ENCODE measurements at regions not wholly inside any gene's neighbourhood (a gene's known extent, or its start where the extent isn't known, plus 50 kb on each side); places are given as distances from the start of the nearest gene placed in this dataset.
"Not testable (repeated sequence)": the region's sequence is repeated elsewhere in the genome, so short reads cannot be mapped to it uniquely, and the experiment has no call there.

DNA sequence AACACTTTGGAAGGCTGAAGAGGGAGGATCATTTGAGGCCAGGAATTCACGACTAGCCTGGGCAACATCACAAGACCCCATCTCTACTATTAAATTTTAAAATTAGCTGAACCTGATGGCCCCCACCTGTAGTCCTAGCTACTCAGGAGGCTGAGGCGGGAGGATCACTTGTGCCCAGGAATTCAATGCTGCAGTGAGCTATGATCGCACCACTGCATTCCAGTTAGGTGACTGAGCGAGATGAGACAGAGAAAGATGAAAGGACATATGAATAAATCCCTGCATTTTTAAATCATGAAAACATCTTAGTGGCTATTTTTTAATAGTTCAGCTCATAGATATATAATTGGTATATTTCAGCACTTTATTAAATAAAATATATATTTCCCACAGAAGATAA, 93.8 kb downstream of the GPR63 start:
- Mint-ChIP-seq H3K4me1 (peaks cover 0 to 2% (median 0%) of the 10 kb centered on the region in 4 donors), H3K27ac (no peak overlapping the region), H3K27me3 (peaks cover 2 to 11% (median 4%) of the 10 kb centered on the region in 5 donors), H3K9me3 (no peaks in the 10 kb centered on the region), H3K36me3 (no peaks in the 10 kb centered on the region), H3K4me3 (no peak overlapping the region)
- ATAC-seq (no peak), DNase-seq (no peak)
- POLR2A ChIA-PET: no interaction called here

DNA sequence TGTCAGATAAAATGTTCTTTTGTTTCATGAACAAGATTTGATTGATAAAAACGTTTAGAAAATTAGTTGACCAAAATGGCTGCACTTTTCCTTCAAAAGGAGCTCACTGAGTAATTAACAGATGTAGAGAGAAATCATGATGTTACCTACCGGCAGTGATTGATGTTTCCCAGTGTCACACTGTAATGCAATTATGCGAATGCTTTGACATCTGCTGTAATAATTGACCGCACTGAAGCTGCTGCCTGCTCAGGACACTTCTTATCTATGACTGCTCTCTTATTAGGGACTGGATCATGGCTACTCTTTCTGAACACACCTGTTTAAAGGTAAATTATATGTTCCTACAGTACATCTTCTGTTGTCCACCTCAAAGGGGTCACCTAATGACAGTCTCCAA, 94.6 kb downstream of the GPR63 start:
- no peak for DNase-seq
- Mint-ChIP-seq H3K27ac (no peak overlapping the region), H3K36me3 (no peaks in the 10 kb centered on the region), H3K27me3 (peaks cover 2 to 11% (median 3%) of the 10 kb centered on the region in 5 donors), H3K9me3 (no peaks in the 10 kb centered on the region), H3K4me1 (peaks cover 0 to 2% (median 0%) of the 10 kb centered on the region in 4 donors), H3K4me3 (no peak overlapping the region)
- POLR2A ChIA-PET: no interaction called here
- ATAC-seq: no peak

DNA sequence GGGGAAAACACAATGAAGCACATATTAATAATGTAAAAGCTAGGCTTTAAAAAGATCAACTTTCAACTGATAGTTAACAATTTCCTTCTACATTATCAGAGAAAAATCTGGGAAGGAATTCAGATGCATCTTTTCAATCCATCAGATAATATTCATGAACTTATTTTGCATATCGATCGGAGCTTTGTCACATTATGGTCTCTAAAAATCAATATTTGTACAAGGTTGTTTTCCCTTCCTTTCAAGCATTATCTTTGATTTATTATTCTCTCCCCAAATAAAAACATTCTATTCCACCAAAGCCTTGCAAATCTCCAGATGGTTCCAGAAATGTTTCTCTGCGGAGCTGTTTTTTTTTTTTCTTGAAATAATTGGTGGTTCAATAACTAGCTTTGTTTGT, 101.9 kb downstream of the GPR63 start:
- DNase-seq (no peak), ATAC-seq (no peak)
- H3K4me3 Mint-ChIP-seq: no peak overlapping the region
- H3K36me3 Mint-ChIP-seq: no peaks in the 10 kb centered on the region
- peaks cover 0 to 3% (median 3%) of the 10 kb centered on the region in 5 donors for H3K27me3 Mint-ChIP-seq
- POLR2A ChIA-PET: no interaction called here
- no peak overlapping the region for H3K27ac Mint-ChIP-seq
- H3K9me3 Mint-ChIP-seq: no peaks in the 10 kb centered on the region
- no peaks in the 10 kb centered on the region for H3K4me1 Mint-ChIP-seq

DNA sequence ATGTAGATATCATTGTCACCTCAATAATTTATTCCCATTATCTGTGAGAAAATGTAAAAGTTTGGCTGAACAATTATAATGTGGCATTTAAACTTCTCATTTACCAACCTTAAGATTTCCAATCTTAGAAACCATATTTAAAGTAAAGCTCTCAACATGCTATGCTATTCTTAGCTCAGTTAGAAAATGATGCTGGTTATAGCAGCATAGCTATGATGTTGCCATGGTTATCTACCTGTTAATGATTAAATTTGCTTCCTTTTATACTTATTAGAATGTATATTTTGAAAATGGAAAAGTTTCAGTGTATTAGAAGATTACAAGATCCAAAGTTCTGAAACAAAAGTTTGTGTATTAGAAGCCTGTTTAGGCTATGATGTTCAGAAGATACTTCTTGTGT, 110.1 kb downstream of the GPR63 start:
- Mint-ChIP-seq H3K36me3 (no peaks in the 10 kb centered on the region), H3K27me3 (peaks cover 2 to 25% (median 12%) of the 10 kb centered on the region in 5 donors), H3K4me1 (no peaks in the 10 kb centered on the region), H3K27ac (no peak overlapping the region), H3K4me3 (no peak overlapping the region), H3K9me3 (no peaks in the 10 kb centered on the region)
- no peak for ATAC-seq
- DNase-seq: no peak
- POLR2A ChIA-PET: no interaction called here

DNA sequence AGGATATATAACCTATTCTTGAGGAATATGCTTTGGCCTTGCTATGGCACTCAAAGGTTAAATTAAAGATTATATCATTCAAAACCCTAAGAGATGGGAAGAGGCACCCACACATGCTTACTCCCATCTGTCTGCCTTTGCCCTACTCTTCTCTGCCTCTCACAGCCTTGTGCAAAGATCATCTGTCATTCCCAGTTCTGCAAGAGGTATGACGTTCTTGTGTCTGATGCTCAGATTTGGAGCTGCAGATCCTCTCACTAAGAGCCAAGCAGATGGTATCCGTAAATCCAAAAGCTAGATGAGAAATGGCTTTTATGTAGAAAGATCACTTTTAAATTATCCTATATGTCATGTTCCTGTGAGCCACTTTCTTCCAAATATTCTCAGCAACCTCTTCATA, 112.0 kb downstream of the GPR63 start:
- H3K27me3 Mint-ChIP-seq: peaks cover 2 to 38% (median 16%) of the 10 kb centered on the region in 5 donors
- H3K4me1 Mint-ChIP-seq: no peaks in the 10 kb centered on the region
- no peak for DNase-seq
- ATAC-seq: no peak
- H3K27ac Mint-ChIP-seq: no peak overlapping the region
- POLR2A ChIA-PET: no interaction called here
- peaks cover 0 to 2% (median 0%) of the 10 kb centered on the region in 9 donors for H3K9me3 Mint-ChIP-seq
- no peaks in the 10 kb centered on the region for H3K36me3 Mint-ChIP-seq
- no peak overlapping the region for H3K4me3 Mint-ChIP-seq

GRCh38 chr6:96724641-96725040, 112.6 kb downstream of the GPR63 start:
- peaks cover 2 to 38% (median 13%) of the 10 kb centered on the region in 5 donors for H3K27me3 Mint-ChIP-seq

DNA sequence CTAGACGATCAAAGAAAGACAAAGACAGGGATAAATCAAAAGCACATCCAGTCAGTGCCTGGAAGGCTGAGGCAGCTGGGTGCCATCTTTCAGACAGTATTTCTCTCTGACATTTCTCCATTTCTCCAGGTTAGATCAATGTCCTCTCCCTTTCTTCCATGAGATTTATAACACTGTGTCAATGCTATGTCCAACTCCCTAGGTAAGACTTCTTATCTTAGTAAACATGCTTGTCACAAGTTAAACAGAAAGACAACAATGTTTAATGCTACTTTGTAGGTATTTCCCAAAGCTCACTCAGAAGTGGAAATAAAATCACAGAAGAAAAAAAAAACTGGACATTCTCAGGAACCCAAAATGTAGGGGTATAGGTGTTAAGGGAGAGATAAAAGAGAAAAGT, 113.9 kb downstream of the GPR63 start:
- Mint-ChIP-seq H3K27ac (no peak overlapping the region), H3K36me3 (no peaks in the 10 kb centered on the region), H3K4me3 (no peak overlapping the region), H3K4me1 (no peaks in the 10 kb centered on the region), H3K9me3 (peaks cover 0 to 2% (median 0%) of the 10 kb centered on the region in 9 donors), H3K27me3 (peaks cover 2 to 41% (median 8%) of the 10 kb centered on the region in 5 donors)
- DNase-seq (no peak), ATAC-seq (no peak)
- POLR2A ChIA-PET: no interaction called here

More at GRCh38 chr6:96724641-96725040, 112.6 kb downstream of the GPR63 start:
- H3K27ac Mint-ChIP-seq: no peak overlapping the region
- ATAC-seq: no peak
- no peaks in the 10 kb centered on the region for H3K36me3 Mint-ChIP-seq
- H3K4me1 Mint-ChIP-seq: no peaks in the 10 kb centered on the region
- H3K9me3 Mint-ChIP-seq: peaks cover 0 to 2% (median 0%) of the 10 kb centered on the region in 9 donors
- H3K4me3 Mint-ChIP-seq: no peak overlapping the region
- no peak for DNase-seq
- POLR2A ChIA-PET: no interaction called here

DNA sequence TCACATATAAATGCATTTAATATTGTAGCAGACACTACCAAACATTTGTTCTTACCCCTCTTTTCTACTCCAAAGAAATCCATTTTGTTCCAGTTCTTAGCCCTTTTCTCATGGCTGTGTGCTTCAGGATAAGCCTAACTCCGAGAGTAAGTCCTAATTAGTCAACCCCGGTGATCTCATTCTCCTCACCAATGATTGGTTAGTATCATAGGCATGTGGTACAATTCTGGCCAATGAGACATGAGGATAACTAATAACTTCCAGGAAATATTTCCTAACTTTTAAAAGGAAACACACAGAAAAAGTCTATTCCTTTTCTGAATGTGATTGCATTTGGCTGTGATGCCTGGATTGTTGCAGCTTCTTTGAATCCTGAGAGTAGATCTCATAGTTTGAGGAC, 116.0 kb downstream of the GPR63 start:
- no peak for DNase-seq
- Mint-ChIP-seq H3K4me1 (no peaks in the 10 kb centered on the region), H3K27me3 (peaks cover 4 to 56% (median 10%) of the 10 kb centered on the region in 5 donors), H3K27ac (no peak overlapping the region), H3K4me3 (no peak overlapping the region), H3K36me3 (no peaks in the 10 kb centered on the region), H3K9me3 (peaks cover 0 to 2% (median 0%) of the 10 kb centered on the region in 9 donors)
- POLR2A ChIA-PET: no interaction called here
- ATAC-seq: no peak

DNA sequence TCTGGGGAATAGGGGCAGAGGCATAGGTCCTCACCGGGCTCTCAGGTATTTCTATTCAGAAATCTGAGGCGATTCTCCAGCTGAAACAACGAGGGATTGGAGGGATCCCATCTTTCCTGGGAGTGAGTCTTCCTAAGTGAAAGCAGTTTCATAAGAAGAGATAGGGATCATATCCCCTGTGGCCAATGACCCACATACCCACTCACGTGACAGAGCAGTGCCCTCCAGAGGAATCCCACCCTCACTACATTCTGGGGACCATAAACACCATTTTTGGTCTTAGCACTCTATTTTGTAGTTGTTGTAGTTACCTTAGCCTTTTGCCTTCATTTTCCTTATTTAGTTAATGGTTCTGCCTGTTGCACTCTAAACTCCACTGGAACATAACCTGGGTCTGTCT, 121.1 kb downstream of the GPR63 start:
- no peaks in the 10 kb centered on the region for H3K4me1 Mint-ChIP-seq
- POLR2A ChIA-PET: no interaction called here
- DNase-seq (no peak), ATAC-seq (no peak)
- no peak overlapping the region for H3K4me3 Mint-ChIP-seq
- H3K36me3 Mint-ChIP-seq: no peaks in the 10 kb centered on the region
- no peaks in the 10 kb centered on the region for H3K9me3 Mint-ChIP-seq
- peaks cover 3 to 23% (median 8%) of the 10 kb centered on the region in 5 donors for H3K27me3 Mint-ChIP-seq
- H3K27ac Mint-ChIP-seq: no peak overlapping the region

DNA sequence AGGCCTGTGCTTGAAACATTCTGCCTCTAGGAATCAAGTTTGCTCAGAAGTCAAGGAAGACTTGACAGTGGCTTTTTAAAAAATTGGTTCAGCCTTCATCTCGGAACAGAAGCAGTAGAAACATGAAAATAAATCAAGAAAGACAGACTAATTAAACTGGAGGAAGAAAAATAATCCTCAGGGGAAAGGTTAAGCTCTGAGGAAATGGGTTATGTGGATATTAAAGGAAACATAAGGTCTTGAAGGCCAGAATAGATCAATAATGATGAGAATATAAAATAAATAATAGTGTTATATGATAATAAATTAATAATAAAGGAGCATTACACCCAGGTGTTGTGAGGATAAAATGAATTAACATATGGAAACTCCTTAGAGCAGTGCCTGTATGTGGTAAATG, 121.7 kb downstream of the GPR63 start:
- no peaks in the 10 kb centered on the region for H3K9me3 Mint-ChIP-seq
- H3K4me1 Mint-ChIP-seq: no peaks in the 10 kb centered on the region
- peaks cover 3 to 18% (median 5%) of the 10 kb centered on the region in 5 donors for H3K27me3 Mint-ChIP-seq
- H3K36me3 Mint-ChIP-seq: no peaks in the 10 kb centered on the region
- DNase-seq (no peak), ATAC-seq (no peak)
- POLR2A ChIA-PET: no interaction called here
- H3K4me3 Mint-ChIP-seq: no peak overlapping the region
- no peak overlapping the region for H3K27ac Mint-ChIP-seq

GRCh38 chr6:96704713-96705112, 132.6 kb downstream of the GPR63 start:
- Mint-ChIP-seq H3K4me1 (no peaks in the 10 kb centered on the region), H3K9me3 (peaks cover 0 to 1% (median 0%) of the 10 kb centered on the region in 9 donors), H3K36me3 (no peaks in the 10 kb centered on the region), H3K4me3 (no peak overlapping the region), H3K27ac (no peak overlapping the region), H3K27me3 (peaks cover 4 to 9% (median 6%) of the 10 kb centered on the region in 5 donors)
- ATAC-seq (no peak), DNase-seq (no peak)
- POLR2A ChIA-PET: no interaction called here

- H3K4me1 Mint-ChIP-seq: no peaks in the 10 kb centered on the region
- H3K9me3 Mint-ChIP-seq: peaks cover 0 to 1% (median 0%) of the 10 kb centered on the region in 9 donors
- H3K4me3 Mint-ChIP-seq: no peak overlapping the region
- DNase-seq (no peak), ATAC-seq (no peak)
- no peaks in the 10 kb centered on the region for H3K36me3 Mint-ChIP-seq
- H3K27ac Mint-ChIP-seq: no peak overlapping the region
- POLR2A ChIA-PET: no interaction called here
- H3K27me3 Mint-ChIP-seq: peaks cover under 1 to 16% (median 6%) of the 10 kb centered on the region in 5 donors
Observed at GRCh38 chr6:96702626-96703025, 134.7 kb downstream of the GPR63 start.

GRCh38 chr6:96700915-96701314, 136.4 kb downstream of the GPR63 start:
- Mint-ChIP-seq H3K4me3 (no peak overlapping the region), H3K27me3 (peaks cover 0 to 24% (median 3%) of the 10 kb centered on the region in 5 donors), H3K36me3 (no peaks in the 10 kb centered on the region), H3K27ac (no peak overlapping the region), H3K9me3 (peaks cover 0 to under 1% (median 0%) of the 10 kb centered on the region in 9 donors), H3K4me1 (no peaks in the 10 kb centered on the region)
- ATAC-seq (no peak), DNase-seq (no peak)
- POLR2A ChIA-PET: no interaction called here

- H3K4me1 Mint-ChIP-seq, H3K27ac Mint-ChIP-seq, H3K9me3 Mint-ChIP-seq, POLR2A ChIA-PET, DNase-seq, H3K4me3 Mint-ChIP-seq, H3K36me3 Mint-ChIP-seq, ATAC-seq: not testable (repeated sequence)
- H3K27me3 Mint-ChIP-seq: peaks cover 9 to 48% (median 11%) of the 10 kb centered on the region in 5 donors
Observed at GRCh38 chr6:96694429-96694828, 131.5 kb downstream of the FHL5 start.
